Bronchial epithelial cell (primary cell): ENCODE measurements at regions not wholly inside any gene's neighbourhood (a gene's known extent, or its start where the extent isn't known, plus 50 kb on each side); places are given as distances from the start of the nearest gene placed in this dataset.

Experiments
- DNase-seq: peaks from one replicate; pipeline ENCODE4 v3.0.0-alpha.2; 2010; ENCODE audit warnings: low read depth
- FAIRE-seq: peaks from 2 replicates; lab custom pipeline; 2011; peaks lifted over from hg19 to GRCh38; lab: Jason Lieb, UNC
- H3K27me3 ChIP-seq: 2 replicates; pipeline ENCODE4 v1.5.1; 2011; ENCODE audit warnings: low read length; ENCODE audit not compliant: control insufficient read depth, insufficient read depth
- H3K36me3 ChIP-seq: 2 replicates; pipeline ENCODE4 v1.5.1; 2011; ENCODE audit warnings: low read length; ENCODE audit not compliant: control insufficient read depth, insufficient read depth
- H3K4me3 ChIP-seq: 2 replicates; pipeline ENCODE4 v1.5.1; 2011; ENCODE audit warnings: mild to moderate bottlenecking, low read depth, low read length, control low read depth
- CTCF ChIP-seq: IDR thresholded peaks from 2 replicates; pipeline ENCODE4 v1.5.1; 2011; ENCODE audit warnings: mild to moderate bottlenecking, moderate library complexity, low read length, control low read depth, inconsistent platforms; ENCODE audit not compliant: insufficient read depth, severe bottlenecking

GRCh38 chr5:124927735-124928134, 181.3 kb upstream of the ZNF608 start:
- Histone ChIP-seq H3K4me3 (no peak overlapping the region), H3K27me3 (no peaks in the 10 kb centered on the region), H3K36me3 (no peaks in the 10 kb centered on the region)
- TF ChIP-seq CTCF, result no peak
- FAIRE-seq, result no peak
- DNase-seq, result peak; percentile 44

GRCh38 chr5:124929000-124929399, 182.6 kb upstream of the ZNF608 start:
- Histone ChIP-seq H3K27me3 (no peaks in the 10 kb centered on the region), H3K36me3 (no peaks in the 10 kb centered on the region), H3K4me3 (no peak overlapping the region)
- TF ChIP-seq CTCF, result no peak
- DNase-seq (no peak), FAIRE-seq (no peak)

GRCh38 chr5:124932791-124933600, 186.6 kb upstream of the ZNF608 start:
- FAIRE-seq, result no peak
- DNase-seq, result no peak
- TF ChIP-seq CTCF, result no peak

GRCh38 chr5:124935065-124935464, 188.6 kb upstream of the ZNF608 start:
- H3K36me3 ChIP-seq, result no peaks in the 10 kb centered on the region
- no peak for FAIRE-seq
- no peak for TF ChIP-seq CTCF
- H3K27me3 ChIP-seq, result no peaks in the 10 kb centered on the region
- DNase-seq, result no peak
- no peak overlapping the region for H3K4me3 ChIP-seq

More at GRCh38 chr5:124932791-124933600, 186.6 kb upstream of the ZNF608 start:
- Histone ChIP-seq H3K27me3 (no peaks in the 10 kb centered on the region), H3K36me3 (no peaks in the 10 kb centered on the region), H3K4me3 (no peak overlapping the region)

GRCh38 chr5:124936626-124936933, 190.1 kb upstream of the ZNF608 start:
- DNase-seq, result no peak
- TF ChIP-seq CTCF, result no peak
- no peak for FAIRE-seq
- Histone ChIP-seq H3K27me3 (no peaks in the 10 kb centered on the region), H3K36me3 (no peaks in the 10 kb centered on the region), H3K4me3 (no peak overlapping the region)
